GM18499 (cell line): ENCODE measurements at regions not wholly inside any gene's neighbourhood (a gene's known extent, or its start where the extent isn't known, plus 50 kb on each side); places are given as distances from the start of the nearest gene placed in this dataset.
A peak's percentile ranks its signal among the peaks of the same experiment; 100 is the strongest.

Experiments
- ATAC-seq: cut with Tn5 transposase; IDR thresholded peaks from one replicate; pipeline ENCODE4 v1.9.1; 2021; ENCODE audit warnings: moderate number of reproducible peaks; ENCODE audit not compliant: insufficient read depth, unreplicated experiment

DNA sequence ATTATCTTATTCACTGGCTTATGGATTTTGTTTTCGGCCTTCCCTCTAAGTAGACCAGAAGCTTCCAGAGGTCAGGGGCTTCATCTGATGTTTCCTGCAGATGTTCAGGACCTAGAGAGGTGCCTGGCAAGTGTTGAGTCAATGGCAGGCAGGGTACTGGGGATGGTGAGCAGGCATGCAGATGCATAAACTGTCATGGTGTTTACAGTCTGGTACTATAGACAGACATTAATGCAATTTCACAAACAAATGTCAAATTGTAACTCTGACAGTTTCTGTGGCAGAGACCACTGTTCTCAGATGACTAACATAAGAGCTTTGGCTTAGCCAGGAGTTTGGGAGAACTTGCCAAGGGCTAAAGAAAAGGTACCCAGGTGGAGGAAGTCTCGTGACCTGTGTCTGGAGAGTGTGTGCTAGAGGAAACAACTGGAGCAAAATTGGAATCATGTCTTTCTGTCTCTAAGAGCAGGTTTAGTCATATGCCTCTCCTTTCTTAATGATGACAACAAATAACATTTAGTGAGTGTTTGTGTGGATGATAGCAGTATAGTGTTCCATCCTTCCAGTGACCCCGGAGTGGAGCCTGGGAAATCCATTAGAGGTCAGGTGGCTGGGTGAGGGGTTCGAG, 53.7 kb upstream of the TRAK1 start:
- ATAC-seq, result no peak

DNA sequence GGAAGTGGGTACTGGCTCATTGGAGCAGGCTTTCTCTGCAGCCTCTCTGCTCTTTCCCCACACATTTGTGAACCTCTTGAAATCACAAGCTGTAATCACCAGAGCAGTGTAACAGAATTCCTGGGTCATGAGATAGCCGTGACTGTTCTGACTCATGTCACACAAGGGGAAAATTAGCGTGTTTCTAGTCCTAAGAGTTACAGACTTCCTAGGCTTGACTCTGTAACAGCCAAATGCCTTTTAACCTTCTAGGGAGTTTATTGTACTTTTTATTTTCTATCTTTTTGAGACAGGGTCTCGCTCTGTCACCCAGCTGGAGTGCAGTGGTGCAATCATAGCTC, 54.7 kb upstream of the TRAK1 start:
- ATAC-seq, result no peak

DNA sequence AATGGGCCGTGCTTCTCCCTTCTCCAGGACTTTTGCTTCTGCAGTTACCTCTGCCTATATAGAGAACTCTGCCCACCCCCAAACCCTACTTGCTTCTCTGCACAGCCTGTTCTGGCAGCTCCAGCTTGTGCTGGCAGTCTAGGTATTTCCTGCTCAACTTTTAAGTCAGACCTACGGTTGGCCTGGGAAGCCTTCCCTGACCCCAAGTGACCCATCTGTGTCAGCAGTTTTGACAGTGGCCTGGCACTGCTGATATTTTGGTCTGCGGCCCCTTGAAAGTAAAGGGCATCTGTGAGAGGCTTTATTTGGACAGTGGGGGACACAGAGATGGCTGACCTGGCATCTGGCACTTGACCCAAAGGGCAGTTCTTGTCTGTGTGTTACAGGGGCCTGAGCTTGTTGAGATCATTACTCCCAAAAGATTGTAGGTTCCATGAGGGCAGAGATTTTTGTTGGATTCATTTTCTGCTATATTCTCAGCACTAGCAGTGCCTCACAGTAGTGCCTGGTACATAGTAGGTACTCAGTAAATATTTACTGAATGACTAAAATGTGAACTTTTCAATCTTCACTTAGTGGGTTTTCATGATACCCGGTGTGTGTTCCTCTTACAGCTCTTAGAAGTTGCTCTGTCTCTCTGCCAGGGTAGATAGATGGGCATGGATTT, 55.2 kb upstream of the TRAK1 start:
- ATAC-seq, result no peak

DNA sequence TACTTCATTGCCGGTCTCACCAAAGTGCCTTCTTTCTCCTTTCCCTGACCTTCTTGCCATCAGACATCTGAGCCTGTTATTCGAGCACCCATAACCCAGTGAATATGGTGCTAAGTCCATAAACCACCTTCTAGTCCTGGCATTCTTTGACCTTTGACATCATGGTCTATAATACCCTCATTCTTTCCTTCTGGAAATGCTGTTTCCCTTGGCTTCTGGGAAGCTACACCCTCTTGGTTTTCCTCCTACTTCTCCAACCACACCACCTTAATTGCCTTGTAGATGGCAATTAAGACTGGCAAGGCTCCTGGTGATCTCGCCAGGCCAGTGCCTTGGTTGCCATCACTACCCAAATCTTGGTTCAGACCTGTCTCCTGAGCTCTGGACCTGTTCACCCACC, 56.1 kb upstream of the TRAK1 start:
- ATAC-seq, result no peak

DNA sequence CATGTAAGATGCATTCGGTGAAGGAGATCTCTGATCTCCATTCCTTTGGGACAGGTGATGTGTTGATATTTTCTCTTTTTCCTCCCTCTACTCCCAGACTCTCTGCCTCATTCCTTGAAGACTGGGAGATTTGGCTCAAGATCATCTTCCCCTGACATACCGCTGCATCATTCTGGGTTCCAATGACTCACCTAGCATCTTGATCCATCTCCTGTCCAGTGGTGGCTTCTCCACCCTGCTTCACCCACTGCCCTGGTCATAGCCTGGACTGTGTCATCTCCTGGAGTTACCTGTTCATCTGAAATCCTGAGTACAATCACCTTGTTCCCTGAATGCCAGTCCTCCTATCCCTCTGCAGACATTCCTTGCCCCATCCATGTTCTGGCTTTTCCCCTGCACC, 57.4 kb upstream of the TRAK1 start:
- ATAC-seq, result no peak

DNA sequence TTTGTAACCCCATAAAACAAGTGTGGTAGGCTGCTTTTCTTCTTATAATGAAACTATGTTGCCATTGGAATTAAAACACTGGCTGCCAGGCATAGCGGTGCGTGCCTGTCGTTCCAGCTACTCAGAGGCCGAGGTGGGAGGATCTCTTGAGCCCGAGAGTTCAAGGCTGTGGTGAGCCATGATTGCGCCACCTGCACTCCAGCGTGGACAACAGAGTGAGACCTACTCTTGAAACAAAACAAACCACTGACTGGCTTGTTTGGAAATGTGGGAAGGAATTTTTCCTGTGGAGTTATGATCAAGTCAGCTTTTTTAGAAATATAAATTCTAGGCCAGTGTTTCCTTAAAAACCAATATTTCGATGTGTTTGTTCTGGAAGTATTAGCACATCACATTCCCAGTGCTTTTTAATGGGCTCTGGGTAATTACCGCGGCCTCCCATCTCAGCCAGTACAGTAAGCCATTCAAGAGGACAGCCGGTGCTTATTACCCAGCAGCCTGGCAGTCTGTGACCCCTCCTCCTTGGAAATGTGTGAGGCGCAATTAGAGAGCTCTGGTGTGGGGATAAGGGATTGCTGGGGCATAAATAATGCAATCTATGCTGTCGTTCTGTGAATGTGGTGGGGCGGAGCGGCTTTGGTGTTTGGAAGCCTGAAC, 58.3 kb upstream of the TRAK1 start:
- no peak for ATAC-seq

DNA sequence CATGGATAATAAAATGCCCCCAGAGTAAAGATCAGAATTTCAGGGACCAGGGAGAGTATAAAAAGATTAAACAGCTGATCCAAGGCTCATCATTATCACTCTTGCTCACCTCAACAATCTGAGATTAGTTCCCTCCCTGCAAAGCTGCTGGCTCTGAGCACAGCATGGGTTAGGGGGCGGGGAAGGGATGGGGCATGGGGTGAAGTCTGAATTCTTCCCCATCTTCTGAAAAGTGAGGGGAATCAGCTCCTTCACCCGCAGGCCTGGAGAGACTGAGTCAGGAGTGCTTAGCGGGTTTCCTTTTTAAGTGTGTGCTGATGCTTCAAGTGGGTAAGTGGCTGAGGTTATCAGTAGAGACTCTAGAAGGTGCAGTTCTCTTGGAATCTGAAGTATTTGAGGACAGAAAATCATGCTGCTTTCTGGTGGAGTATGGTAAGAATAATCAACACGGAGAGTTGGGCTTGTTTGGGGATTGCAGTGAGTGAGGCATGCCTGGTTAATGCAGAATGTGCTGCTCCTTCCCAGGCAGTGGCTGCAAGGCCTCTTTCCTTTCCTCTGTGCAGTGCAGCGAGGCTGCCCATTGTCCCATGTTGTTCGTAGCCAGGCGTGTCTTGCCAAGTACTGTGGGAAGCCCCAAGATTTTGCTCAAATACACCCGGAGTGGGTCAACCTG, 59.2 kb upstream of the TRAK1 start:
- ATAC-seq, result no peak

DNA sequence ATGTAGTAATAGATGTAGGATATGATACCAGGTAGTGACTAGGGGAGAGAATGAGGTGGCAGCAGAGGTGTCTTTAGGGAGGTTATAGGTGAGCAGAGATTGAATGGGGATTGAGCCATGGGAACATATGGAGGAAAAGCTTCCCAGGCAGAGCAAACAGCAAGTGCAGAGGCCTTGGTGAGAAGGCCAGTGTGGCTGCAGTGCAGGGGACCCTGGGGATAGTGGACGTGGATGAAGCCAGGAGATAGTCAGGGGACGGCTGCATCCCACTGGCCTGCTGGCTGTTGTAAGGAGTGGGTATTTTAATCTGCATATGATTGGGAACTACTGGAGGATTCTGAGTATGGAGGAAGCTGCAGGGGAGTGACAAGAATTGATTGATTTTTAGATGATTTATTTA, 62.7 kb upstream of the TRAK1 start:
- no peak for ATAC-seq

DNA sequence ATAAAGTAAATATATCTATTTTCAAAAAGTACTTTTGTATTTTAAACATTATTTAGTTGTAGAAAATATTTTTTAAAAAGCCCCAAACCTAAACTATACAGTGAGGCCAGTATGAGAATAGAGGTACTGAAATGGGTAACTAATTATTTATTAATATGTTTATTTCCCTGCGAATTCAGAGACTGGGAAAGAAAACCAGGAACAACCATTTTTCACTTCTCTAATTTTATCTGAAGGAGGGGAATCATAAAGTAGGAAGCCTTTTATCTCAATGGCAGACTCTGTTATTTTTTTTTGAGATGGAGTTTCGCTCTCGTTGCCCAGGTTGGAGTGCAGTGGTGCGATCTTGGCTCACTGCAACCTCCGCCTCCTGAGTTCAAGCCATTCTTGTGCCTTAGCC, 63.6 kb upstream of the TRAK1 start:
- ATAC-seq, result no peak

DNA sequence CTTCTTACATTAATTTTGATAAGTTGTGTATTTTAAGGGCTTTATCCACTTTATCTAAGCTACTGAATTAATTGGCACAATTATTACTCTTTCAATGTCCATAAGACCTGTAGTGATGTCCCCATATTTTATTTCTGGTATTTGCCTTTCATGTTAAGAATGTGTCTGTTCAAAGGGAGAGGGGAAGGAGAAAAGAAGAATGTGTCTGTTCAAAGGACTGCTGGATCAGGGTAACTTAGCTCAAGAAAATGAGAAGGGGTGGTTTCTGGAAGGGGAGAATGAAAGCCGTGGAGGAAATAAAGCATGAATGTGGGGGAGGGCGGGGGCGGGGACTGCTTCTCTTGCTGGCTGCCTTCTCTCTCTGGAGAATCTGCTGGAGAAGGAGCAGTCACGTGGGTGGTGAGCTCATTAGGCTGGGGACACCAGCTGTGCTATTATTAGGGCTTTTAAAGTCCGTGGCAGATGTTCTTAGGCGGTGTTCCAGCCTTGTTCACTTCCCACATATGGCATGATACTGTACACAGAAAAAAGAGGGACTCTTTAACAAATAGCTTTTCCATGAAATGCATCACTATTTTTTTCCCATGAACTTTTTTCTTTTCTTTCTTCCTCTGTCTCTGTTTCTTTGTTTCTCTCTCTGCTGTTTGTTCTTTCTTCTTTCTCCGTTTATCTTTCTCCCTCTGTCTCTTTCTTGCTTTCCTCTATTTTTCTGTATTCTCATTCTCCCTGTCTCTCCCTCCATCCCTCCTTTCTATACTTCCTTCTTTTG, 63.7 kb upstream of the ULK4 start:
- ATAC-seq, result peak; percentile 45

DNA sequence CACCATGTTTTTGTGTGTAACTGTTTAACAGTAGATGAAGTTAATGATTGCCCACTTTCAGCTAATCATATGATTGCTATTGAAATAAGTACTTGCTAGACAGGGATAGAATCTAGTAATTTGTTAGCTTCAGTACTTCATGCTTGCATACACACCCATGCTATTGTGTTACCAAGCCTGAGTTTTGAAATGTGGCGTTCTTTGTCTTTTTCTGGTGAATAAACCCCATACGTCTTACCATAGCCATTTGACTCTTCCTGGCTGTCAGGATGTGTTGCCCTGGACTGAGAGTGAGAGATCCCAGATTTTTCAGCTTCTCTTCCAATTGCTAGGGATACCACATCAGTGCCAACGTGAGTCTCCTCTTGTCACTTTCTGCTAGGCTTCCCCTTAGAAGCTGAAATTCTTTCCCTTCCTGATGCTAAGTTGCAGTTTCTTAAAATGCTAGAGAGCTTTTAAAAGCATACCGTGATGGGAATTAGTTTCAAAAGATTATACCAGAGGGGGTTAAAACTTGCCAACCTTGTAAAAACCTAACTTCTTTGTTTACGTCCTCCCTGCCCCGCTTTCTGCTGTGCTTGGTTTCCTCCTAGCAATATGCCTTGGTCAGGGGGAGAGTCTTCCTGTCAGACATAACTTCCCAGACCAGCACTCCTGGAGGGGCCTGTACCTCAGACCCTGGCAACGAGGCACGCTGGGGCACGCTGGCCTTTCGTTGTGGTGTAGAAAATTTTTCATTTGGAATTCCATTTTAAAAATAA, 62.9 kb upstream of the ULK4 start:
- ATAC-seq, result no peak

DNA sequence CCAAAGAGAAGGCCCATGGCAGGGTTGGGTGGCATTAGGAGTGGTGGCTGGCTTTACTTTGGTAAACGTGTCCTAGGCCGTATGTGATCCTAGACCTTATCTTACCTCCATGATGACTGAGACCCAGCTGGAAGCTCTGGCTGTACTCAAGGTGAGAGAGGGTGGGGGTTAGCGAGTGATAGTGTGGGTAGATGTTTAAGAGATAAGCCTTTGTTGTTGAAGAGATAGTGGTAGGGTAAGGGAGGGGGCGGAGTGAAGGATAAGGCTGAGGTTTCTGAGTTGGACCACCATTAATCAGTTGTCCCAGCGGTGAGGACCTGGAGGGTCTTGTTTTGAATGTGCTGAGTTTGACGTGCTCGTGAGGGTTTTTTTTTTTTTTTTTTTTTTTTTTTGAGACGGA, 61.5 kb upstream of the ULK4 start:
- no peak for ATAC-seq

DNA sequence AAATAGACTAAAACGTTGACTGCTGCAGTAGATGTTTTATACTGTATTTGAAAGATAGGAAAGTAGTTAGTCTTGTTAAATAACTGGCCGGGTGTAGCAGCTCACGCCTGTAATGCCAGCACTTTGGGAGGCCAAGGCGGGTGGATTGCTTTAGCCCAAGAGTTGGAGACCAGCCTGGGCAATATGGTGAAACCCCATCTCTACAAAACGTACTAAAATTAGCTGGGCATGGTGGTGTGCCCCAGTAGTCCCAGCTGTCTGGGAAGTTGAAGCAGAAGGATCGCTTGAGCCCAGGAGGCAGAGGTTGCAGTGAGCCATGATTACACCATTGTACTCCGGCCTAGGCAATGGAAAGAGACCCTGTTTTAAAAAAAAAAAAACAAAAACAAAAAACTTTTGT, 60.5 kb upstream of the ULK4 start:
- no peak for ATAC-seq

DNA sequence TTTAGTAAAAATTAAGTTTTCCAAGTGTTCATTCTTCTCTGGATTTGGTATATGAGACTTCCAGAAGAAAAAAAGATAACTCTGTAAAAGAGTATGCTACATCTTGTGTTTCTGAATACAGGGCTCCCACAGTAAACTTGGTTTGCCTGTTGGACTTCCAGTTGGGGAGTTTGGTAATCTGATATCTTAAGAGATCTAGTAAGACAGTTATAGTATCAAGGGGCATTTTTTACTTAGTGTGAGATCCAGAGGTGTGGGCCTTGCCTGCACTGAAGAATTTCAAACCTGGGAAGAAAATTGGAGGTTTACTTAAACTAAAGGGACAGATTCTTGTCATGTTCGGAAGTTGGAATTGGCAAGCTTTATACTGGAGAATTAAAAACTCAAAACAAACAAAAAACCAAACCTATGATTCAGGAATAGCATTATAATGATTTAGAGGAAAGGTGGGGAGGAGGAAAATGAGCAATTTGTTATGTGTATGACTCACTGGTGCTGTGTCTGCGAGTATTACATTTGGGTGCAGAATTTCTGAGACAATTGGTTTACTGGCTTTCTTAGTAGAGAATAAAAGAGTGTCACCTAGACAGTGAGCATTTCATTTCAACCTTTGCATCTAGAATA, 58.9 kb upstream of the ULK4 start:
- ATAC-seq, result no peak

DNA sequence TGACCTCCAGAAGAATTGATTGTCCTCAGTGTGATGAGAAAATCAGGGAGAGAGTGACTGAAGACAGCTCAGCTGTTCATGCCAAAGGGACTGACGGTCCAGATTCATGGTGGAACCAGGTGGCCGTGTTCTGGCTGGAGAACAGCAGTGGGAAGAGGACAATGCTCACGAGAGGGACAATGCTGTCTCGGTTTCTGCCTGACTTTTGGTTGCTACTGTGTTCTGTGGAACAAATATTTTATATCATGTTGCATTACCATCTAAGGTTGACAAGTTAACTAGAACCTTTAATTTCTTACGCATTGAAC, 58.0 kb upstream of the ULK4 start:
- no peak for ATAC-seq

DNA sequence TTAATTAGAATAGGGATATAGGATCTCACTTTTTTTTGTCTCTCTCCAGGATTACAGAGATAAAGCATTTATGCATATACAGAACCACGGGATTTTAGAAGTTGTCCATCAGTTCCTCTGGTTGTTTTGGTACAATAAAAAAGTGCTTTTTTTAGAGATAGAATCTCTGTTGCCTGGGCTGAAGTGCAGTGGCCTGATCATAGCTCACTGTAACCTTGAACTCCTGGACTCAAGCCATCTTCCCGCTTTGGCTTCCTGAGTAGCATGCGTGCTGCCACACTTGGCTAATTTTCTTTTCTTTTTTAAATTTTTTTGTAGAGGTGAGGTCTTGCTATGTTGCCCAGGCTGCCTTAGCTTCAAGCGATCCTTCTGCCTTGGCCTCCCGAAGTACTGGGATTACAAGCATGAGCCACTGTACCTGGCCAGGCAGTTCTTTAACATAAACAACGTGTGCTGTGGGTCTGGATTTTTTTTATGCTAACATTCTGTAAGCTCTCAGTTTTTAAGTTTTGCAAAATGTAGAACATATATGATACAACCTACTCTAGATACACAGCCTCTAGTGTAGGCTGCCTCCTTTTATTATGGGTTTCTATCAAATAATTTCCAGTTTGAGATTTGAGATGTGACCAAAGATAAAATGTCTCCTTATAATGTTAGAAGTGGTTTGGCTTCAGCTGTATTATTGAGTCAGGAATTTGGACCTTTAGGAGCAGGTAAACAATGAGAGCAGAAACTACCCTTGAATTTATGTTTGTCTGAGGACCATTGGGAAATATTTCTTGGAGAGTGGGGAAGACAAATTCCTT, 57.4 kb upstream of the ULK4 start:
- ATAC-seq, result no peak

DNA sequence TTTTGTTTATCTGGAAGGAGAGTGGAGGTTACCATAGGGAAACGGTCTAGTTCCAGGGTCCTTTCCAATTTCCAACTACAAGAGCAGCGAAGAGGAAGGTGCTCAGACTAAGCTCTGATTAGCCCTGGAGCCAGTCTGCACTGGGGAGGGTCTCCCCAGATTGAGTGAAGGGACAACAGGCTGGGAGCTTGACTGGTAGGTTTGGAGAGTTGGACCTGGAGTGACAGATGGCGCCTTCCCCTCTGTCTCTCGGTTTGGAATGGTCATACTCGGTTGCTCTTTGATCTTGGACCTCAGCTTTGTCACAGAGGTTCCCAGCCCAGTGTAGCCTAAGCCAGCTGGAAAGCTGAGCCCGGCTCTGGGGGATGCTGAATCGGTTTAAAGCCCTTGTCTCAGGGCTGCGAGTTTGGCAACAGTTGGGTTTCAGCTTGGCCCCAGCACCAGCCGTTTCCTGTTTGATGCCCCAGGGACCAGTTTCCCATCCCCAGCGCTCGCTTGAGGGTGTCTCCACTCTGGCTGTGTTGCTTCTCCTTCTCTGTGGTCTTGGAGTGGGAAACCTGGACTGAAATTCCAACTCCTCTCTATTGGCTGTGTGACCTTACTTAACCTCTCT, 53.1 kb upstream of the ULK4 start:
- ATAC-seq, result no peak

DNA sequence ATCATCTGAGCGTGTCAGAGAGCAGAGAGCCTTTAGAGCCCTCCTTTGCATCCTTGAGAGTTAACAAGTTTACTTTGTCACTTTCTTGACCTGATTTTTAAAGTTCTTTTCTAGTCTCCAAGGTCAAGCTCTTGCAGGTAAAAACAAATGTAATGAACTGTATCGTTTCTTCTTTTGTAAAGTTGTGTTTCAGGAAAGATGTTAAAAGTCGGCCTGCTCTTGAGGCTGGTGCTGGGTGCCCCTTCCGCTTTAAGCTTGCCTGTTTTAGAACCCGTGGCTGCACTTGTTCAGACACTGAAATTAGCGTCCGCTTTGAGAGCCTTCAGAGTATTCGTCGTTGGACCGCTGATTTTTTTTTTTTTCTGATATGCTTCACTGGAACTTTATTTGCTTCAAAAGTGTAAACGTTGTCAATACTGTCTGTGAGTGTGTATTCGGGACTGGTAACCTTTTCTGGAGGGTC, 52.6 kb upstream of the ULK4 start:
- no peak for ATAC-seq
